ENCODE measurements at regions not wholly inside any gene's neighbourhood (a gene's known extent, or its start where the extent isn't known, plus 50 kb on each side); places are given as distances from the start of the nearest gene placed in this dataset.

GRCh38 chr14:76694106-76694505, 67.2 kb upstream of the VASH1 start:
- TF ChIP-seq CTCF (IDR thresholded peaks at IDR 0.05) (no peak), POLR2A (IDR thresholded peaks at IDR 0.05) (no peak)
